Endothelial cell of umbilical vein (primary cell): ENCODE measurements at regions not wholly inside any gene's neighbourhood (a gene's known extent, or its start where the extent isn't known, plus 50 kb on each side); places are given as distances from the start of the nearest gene placed in this dataset.

Experiments used
- BruUV-seq: library from RNA; stranded (reverse); fragments of 400-500 nt; replicated peaks from 2 replicates; lab custom pipeline; 2021; lab: Mats Ljungman, UMichigan
- CTCF ChIA-PET: fragments of 300-600, 350-600 bp; sonication (Branson Sonifier 250); formaldehyde crosslinking; loops from one replicate; lab custom pipeline; 2021; ENCODE audit warnings: antibody characterized with exemption, inconsistent platforms; lab: Charles Lee
- POLR2A ChIA-PET: fragments of 300-600, 350-600 bp; sonication (Branson Sonifier 250); formaldehyde crosslinking; loops from one replicate; lab custom pipeline; 2021; ENCODE audit warnings: antibody characterized with exemption, inconsistent platforms; lab: Charles Lee
- DNase-seq: peaks from one replicate; pipeline ENCODE4 v3.0.0-alpha.2; 2011; ENCODE audit warnings: low read depth, low spot score
- FAIRE-seq: peaks from 2 replicates; lab custom pipeline; 2011; peaks lifted over from hg19 to GRCh38; lab: Jason Lieb, UNC
- H2AFZ ChIP-seq: 2 replicates; pipeline ENCODE4 v1.6.0; 2012; ENCODE audit warnings: low read depth, low read length, control low read depth, inconsistent platforms
- H3K27ac ChIP-seq: 2 replicates; pipeline ENCODE4 v1.5.1; 2011; ENCODE audit warnings: low read depth, mild to moderate bottlenecking, control low read depth, low read length, moderate library complexity; ENCODE audit not compliant: insufficient read depth
- H3K27me3 ChIP-seq, 2 experiments: 2 replicates each; pipeline versions ENCODE4 v1.6.0 to v1.6.1; 2011; ENCODE audit warnings: low read length in 2 of 2, mixed read lengths in 1 of 2; ENCODE audit not compliant: control insufficient read depth in 2 of 2, insufficient read depth in 2 of 2
- H3K36me3 ChIP-seq, 2 experiments: 2 replicates in 1 of 2; 3 replicates in 1 of 2; pipeline ENCODE4 v1.5.1; 2011; ENCODE audit warnings: low read length in 2 of 2, mild to moderate bottlenecking in 1 of 2, moderate library complexity in 1 of 2; ENCODE audit not compliant: control insufficient read depth in 2 of 2, insufficient read depth in 2 of 2; ENCODE audit errors: extremely low read depth in 1 of 2
- H3K4me1 ChIP-seq: 3 replicates; pipeline ENCODE4 v1.5.1; 2011; ENCODE audit warnings: mild to moderate bottlenecking, low read length; ENCODE audit not compliant: control insufficient read depth, insufficient read depth; ENCODE audit errors: extremely low read depth
- H3K4me2 ChIP-seq: 2 replicates; pipeline ENCODE4 v1.6.1; 2011; ENCODE audit warnings: low read length, control low read depth, mixed read lengths; ENCODE audit not compliant: insufficient read depth
- H3K4me3 ChIP-seq, 3 experiments: fragments of 200-600 bp in 1 of 3; sonication (generic), shearing (Covaris generic) in 1 of 3; replicated peaks in 1 of 3; 2 replicates each; pipeline ENCODE4 v1.5.1; 2011 to 2016; ENCODE audit warnings: control low read depth in 3 of 3, low read length in 3 of 3, mild to moderate bottlenecking in 2 of 3, inconsistent platforms in 1 of 3, low read depth in 1 of 3, moderate library complexity in 1 of 3; ENCODE audit not compliant: insufficient read depth in 1 of 3
- H3K79me2 ChIP-seq: 2 replicates; pipeline ENCODE4 v1.6.0; 2012; ENCODE audit warnings: low read length, inconsistent platforms; ENCODE audit not compliant: control insufficient read depth, insufficient read depth
- H3K9ac ChIP-seq: replicated peaks from 2 replicates; pipeline ENCODE3; 2011; ENCODE audit warnings: low read length, control low read depth; ENCODE audit not compliant: insufficient read depth; ENCODE audit errors: extremely low read depth
- H3K9me1 ChIP-seq: replicated peaks from 3 replicates; pipeline ENCODE4 v1.6.0; 2011; ENCODE audit warnings: mild to moderate bottlenecking, low read length; ENCODE audit not compliant: control insufficient read depth, insufficient read depth; ENCODE audit errors: extremely low read depth
- H3K9me3 ChIP-seq: replicated peaks from 2 replicates; pipeline ENCODE4 v1.5.1; 2012; ENCODE audit warnings: low read length, inconsistent platforms; ENCODE audit not compliant: control insufficient read depth, insufficient read depth
- H4K20me1 ChIP-seq: replicated peaks from 2 replicates; pipeline ENCODE3; 2011; ENCODE audit warnings: mild to moderate bottlenecking, low read length; ENCODE audit not compliant: control insufficient read depth, insufficient read depth; ENCODE audit errors: extremely low read depth
- CTCF ChIP-seq, 2 donors: IDR thresholded peaks; 1 replicate in 1 of 2; 2 replicates in 1 of 2; pipeline ENCODE4 v1.5.1; 2011; ENCODE audit warnings: low read length in 2 of 2, mild to moderate bottlenecking in 2 of 2, moderate library complexity in 2 of 2, control low read depth in 1 of 2, inconsistent platforms in 1 of 2, low read depth in 1 of 2; ENCODE audit not compliant: insufficient read depth in 1 of 2; ENCODE audit errors: extremely low read depth in 1 of 2
- EZH2 ChIP-seq: IDR thresholded peaks from 2 replicates; pipeline ENCODE4 v1.6.1; 2012; ENCODE audit warnings: borderline replicate concordance, low read depth, mild to moderate bottlenecking, moderate library complexity, low read length, inconsistent platforms; ENCODE audit not compliant: severe bottlenecking
- FOS ChIP-seq: IDR thresholded peaks from 2 replicates; pipeline ENCODE4 v1.6.1; 2011; ENCODE audit warnings: mild to moderate bottlenecking, low read length, moderate library complexity, borderline replicate concordance; ENCODE audit not compliant: insufficient read depth
- GATA2 ChIP-seq: IDR thresholded peaks from 2 replicates; pipeline ENCODE4 v1.7.0; 2011; ENCODE audit warnings: low read depth, mild to moderate bottlenecking, moderate library complexity, mixed read lengths, low read length; ENCODE audit not compliant: insufficient read length, insufficient read depth
- JUN ChIP-seq: IDR thresholded peaks from 2 replicates; pipeline ENCODE4 v1.6.1; 2011; ENCODE audit warnings: borderline replicate concordance, low read depth; ENCODE audit not compliant: insufficient read length, insufficient read depth
- MAX ChIP-seq: IDR thresholded peaks from 2 replicates; pipeline ENCODE4 v1.6.1; 2011; ENCODE audit not compliant: insufficient read depth, insufficient read length
- MYC ChIP-seq: IDR thresholded peaks from one replicate; pipeline ENCODE4 v1.6.1; 2011; ENCODE audit warnings: mild to moderate bottlenecking, low read depth, low read length
- POLR2A ChIP-seq: IDR thresholded peaks from 2 replicates; pipeline ENCODE4 v1.6.1; 2012; ENCODE audit warnings: low read depth, mild to moderate bottlenecking, control low read depth, low read length
- POLR2AphosphoS5 ChIP-seq: IDR thresholded peaks from 2 replicates; pipeline ENCODE4 v1.6.1; 2012; ENCODE audit warnings: low read depth, mild to moderate bottlenecking, control low read depth, low read length, moderate library complexity; ENCODE audit not compliant: insufficient read depth
- dilution Hi-C: fragments of 300-500 bp; cut with MboI; formaldehyde crosslinking; loops from one replicate; pipeline ENCODE4 v1.15.0; 2019; ENCODE audit warnings: low sequenced_read_pairs; ENCODE audit not compliant: extremely low pct_ligation_motif_present
- intact Hi-C: fragments of 100-400 bp; cut with micrococcal nuclease; formaldehyde crosslinking; loops from one replicate; pipeline ENCODE4 v1.10.0; 2022

- Histone ChIP-seq H3K36me3 (no peaks in the 10 kb centered on the region), H3K79me2 (no peaks in the 10 kb centered on the region), H2AFZ (no peak overlapping the region), H3K9me1 (no peaks in the 10 kb centered on the region), H3K9ac (no peak overlapping the region), H3K4me2 (no peak overlapping the region), H3K4me3 (no peak overlapping the region), H3K27ac (no peak overlapping the region), H4K20me1 (no peaks in the 10 kb centered on the region), H3K9me3 (no peaks in the 10 kb centered on the region), H3K4me1 (no peaks in the 10 kb centered on the region), H3K27me3 (no peaks in the 10 kb centered on the region)
- TF ChIP-seq MYC, result no peak
- TF ChIP-seq JUN, result no peak
- no peak for TF ChIP-seq POLR2AphosphoS5
- no peak for TF ChIP-seq MAX
- no peak for TF ChIP-seq GATA2
- no peak for TF ChIP-seq POLR2A
- no peak for TF ChIP-seq CTCF (IDR thresholded peaks at IDR 0.05; ENCODE audit: extremely low read depth in 1 of 2, insufficient read depth in 1 of 2, low read depth in 1 of 2, low read length in 2 of 2)
- POLR2A ChIA-PET, result no interaction called here
- no TSS peak for BruUV-seq
- dilution Hi-C loops (no loop called here), intact Hi-C loops (no loop called here)
- CTCF ChIA-PET, result no interaction called here
- FAIRE-seq, result no peak
- DNase-seq, result no peak
Measured at GRCh38 chr1:30476476-30476875, 246.9 kb downstream of the MATN1 start.

- Histone ChIP-seq H3K4me1 (no peaks in the 10 kb centered on the region), H4K20me1 (no peaks in the 10 kb centered on the region), H3K27ac (no peak overlapping the region), H2AFZ (no peak overlapping the region), H3K9me3 (no peaks in the 10 kb centered on the region), H3K9me1 (no peaks in the 10 kb centered on the region), H3K4me3 (no peak overlapping the region), H3K79me2 (no peaks in the 10 kb centered on the region), H3K4me2 (no peak overlapping the region), H3K9ac (no peak overlapping the region), H3K36me3 (no peaks in the 10 kb centered on the region), H3K27me3 (no peaks in the 10 kb centered on the region)
- dilution Hi-C loops (no loop called here), intact Hi-C loops (no loop called here)
- ChIA-PET POLR2A (no interaction called here), CTCF (no interaction called here)
- DNase-seq (no peak), FAIRE-seq (no peak)
- TF ChIP-seq CTCF (IDR thresholded peaks at IDR 0.05; ENCODE audit: extremely low read depth in 1 of 2, insufficient read depth in 1 of 2, low read depth in 1 of 2, low read length in 2 of 2) (no peak), POLR2AphosphoS5 (no peak), MAX (no peak), POLR2A (no peak), GATA2 (no peak), FOS (no peak), JUN (no peak), MYC (no peak), EZH2 (no peak)
- no TSS peak for BruUV-seq
Measured at GRCh38 chr1:30475966-30476365, 247.4 kb downstream of the MATN1 start.
